GM18520 (cell line): ENCODE measurements at regions not wholly inside any gene's neighbourhood (a gene's known extent, or its start where the extent isn't known, plus 50 kb on each side); places are given as distances from the start of the nearest gene placed in this dataset.

Experiments used
- ATAC-seq: cut with Tn5 transposase; IDR thresholded peaks from one replicate; pipeline ENCODE4 v1.9.1; 2021; ENCODE audit not compliant: unreplicated experiment

DNA sequence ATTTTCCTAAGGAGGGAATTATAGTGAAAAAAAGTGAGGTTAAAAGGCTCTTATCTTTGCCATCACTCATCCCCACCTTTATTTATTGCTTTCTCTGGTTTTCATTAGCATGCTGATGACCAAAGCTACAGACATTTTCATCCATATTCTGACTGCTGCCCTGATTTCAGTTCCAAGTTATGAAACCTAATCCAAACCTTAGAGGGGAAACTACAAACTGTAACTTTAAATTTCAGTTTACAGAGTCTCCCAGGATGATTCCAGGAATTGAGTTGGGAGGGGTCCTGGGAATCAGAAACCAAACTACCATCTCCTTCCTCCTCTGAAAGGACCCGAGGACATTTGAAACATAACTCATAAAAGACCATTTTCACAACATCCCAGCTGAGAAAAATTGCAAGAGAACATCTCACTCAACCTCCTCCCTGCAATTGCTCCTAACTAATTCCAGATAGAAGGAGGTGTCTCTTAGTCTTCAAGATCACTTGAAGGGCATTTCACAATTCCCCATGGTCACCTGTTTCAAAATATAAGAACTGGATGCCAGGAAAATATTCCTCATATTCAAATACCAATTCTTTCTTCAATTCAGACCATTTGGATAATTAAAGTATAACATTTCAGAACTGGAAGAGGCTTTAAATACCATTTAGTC lies 520.6 kb downstream of the TNS1 start:
- ATAC-seq = no peak

- no peak for ATAC-seq
Measured at GRCh38 chr2:217481577-217481976, 521.2 kb downstream of the TNS1 start.

DNA sequence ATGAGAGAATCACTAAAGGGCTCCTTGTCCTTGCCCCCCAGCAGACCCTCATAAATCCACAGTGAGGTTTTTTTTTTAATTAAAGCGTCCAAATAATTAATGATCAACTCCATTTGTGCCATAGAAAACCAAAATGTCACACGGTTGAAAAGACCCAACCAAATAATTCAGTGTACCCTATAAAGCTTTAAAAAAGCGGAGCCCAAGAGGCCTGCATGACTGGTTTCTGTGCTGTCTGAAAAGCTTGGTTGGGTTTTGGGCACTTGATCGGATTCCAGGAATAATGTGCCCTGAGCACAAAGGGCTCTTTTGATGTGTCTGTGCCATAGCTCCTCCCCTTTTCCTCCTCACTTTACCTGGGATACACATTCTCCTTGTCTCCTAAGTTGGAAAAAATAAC lies 523.2 kb downstream of the TNS1 start:
- no peak for ATAC-seq

DNA sequence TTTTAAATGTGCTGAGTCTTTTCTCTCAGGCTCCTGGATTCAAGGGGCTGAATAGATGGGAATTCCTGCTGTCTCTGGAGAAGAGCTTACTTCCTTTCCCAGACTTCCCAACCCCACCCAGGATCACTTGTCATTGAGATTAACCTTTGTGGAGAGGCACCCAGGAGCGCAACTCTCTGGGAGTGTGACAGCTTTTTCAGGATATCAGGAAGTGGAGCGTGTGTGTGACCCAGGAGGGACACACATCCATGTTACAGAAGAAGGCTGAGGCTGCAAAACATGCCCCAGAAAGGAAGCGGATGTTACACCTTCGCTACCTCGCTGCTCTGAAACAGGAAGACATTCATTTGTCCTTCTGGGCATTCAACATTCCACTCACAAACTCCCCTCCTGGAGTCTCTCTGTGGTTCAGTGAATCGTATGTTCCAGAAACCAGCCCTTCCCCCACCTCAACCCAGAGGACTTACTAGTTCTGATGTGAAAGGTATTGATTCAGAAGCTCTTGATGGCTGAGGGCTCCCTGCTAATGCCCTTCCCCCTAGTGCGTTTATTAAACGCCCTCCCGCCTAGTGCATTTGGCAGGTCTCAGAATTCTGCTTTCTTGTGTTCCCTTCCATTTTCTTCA lies 523.9 kb downstream of the TNS1 start:
- ATAC-seq = no peak

GRCh38 chr2:217477583-217477982 lies 525.2 kb downstream of the TNS1 start:
- no peak for ATAC-seq

DNA sequence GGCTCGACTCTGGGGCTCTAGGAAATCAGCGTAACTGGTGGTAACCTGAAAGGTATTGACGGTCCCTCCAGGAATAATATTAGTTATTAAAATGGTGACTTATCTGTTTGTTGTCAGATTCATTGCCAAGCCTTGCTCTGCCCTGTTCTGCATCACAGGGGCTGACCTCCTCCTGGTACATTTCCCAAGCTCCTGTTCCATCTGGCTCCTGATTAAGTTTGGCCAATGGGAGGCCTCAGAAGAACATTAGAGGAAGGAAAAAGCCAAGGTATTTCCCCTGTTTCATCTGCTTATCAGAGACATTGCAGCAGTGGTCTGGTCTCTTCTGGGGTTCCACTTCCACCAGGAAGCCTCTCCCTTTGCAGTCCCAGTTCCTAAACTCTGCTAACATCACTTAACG lies 527.0 kb downstream of the TNS1 start:
- ATAC-seq = no peak

DNA sequence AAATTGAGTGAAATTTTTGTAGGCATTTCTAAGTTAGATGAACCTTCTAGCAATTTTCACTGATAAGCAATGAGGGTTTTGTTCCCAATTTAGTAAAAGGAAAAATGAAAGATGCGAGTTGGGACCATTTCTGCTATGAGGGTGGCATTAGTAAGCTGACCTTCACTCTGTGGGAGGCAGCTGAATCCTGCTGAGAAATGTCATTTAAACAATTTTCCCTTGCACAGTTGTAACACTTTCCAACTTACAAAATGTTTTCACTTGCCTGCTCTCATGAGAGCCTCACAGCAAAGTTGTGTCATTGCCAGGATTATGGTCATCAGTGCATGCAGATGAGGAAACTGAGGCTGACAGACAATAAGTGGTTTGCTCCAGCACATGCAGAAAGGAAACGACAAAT lies 527.7 kb downstream of the TNS1 start:
- no peak for ATAC-seq

DNA sequence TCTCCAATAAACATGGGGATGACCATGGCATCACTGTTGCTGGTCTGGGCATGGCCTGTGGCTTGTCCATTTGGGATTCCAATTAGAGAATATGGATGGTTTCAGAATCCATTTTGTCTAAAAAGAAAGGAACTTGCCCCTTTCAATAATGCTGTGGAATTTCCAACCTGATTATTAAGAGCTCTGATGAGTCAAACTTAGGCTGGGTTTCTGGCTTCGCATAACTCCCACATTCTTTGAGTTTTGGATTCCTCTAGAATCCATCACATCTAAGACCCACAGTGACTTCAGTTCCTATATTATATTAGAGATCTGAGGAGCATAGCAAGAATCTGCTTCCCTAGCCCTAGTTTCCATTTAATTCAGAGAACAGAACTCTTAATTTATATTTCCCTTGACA lies 531.5 kb downstream of the TNS1 start:
- ATAC-seq = no peak

DNA sequence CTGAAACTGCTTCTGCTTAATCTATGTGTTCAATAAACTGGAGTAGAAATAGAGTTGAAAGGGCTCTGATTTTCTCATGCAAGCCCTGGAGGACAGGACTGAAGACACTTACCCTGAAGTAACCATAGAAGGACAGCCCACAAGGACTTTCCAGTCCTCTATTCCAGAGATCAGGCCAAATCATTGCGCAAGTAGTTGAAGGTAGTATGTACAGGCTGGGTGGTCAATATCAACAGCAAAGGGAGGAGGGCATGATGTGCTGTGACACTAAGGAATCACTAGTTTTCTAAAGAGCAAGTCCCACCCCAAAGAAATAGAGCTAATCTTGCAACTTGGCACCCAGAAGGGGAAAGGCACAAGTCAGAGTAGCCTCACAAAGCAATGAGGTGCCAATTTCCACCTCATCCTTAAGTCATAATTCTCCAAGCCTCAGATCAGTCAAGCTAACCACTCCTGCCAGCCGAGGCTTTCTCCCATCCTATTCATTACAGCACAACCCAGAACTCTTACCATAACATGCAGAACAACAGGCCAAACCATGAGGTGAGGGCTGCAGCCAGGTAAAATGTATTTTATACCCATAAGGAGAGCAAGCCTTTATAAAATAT lies 533.5 kb downstream of the TNS1 start:
- ATAC-seq = no peak

DNA sequence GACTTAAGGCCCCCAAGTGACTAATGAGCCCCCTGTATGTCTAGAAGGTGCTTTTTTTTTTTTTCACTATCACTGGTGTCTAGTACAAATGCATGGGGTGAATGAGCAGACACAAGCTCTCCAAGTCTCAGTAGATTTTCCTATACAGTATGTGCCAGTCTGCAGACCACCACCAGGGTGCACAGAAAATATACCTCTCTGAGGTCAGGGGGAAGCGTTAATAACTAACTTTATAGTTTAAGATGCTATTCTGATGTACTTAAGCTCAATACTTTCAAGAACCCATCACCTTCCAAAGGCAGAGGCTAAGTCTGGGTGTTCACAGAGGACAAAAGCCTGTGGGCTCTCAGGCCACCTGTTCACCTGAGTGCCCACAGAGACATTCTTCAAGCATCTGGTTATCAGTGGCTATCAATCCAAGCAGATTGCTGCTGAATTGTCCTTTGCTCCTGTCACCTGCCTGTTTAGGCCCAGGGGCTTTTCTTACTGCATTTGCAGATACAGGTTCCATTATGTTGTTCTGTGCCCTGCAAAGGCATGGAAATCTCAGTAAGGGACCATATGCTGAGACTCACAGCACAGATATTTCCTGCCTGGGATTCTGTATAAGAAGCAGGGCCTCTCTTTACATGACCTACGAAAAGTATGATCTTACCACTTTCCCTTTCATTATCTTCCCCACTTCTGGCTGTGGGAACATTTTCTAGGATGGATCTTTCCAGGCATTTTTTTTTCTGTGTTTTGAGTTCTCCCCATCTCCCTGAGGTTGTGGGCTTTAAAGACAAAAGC lies 534.6 kb downstream of the TNS1 start:
- ATAC-seq = no peak

DNA sequence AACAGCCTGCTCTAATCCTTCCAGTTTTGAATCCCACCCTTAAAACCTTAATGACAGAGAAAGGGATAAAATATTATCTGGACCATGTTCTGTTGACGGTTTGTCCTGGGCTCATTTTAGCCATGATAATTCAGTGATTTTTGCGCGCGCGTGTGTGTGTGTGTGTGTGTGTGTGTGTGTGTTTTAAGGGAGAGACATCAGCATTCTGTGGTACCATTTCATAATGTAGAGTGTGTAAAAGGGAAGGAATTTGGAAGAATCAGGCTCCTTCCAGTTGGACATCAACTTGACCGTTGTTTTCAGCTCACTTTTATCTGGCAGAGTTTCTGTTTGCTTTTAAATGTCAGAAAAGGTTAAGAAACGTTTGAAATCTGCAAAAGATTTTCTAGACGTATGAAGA lies 535.5 kb downstream of the TNS1 start:
- no peak for ATAC-seq

DNA sequence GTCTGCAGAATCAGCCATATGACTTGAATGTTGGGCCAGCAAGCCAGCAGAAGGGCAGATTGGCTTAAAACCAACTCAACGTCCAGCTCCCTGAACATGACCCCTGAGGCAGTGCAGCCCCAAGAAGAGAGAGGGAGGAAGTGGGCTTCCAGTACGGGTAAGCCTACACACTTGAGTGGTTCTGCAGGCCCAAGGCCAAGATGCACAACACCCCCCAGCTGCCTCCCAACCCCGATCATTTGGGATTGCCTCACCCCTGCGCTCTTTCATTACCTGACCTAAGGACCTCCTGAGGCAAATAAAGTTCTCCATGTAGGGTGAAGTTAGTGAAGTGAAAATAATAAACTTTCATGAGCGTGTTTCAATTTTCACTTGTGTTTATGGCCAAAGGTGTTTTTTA lies 536.0 kb downstream of the TNS1 start:
- ATAC-seq = no peak

- ATAC-seq = no peak
Measured at GRCh38 chr2:217466104-217466503, 536.7 kb downstream of the TNS1 start.

DNA sequence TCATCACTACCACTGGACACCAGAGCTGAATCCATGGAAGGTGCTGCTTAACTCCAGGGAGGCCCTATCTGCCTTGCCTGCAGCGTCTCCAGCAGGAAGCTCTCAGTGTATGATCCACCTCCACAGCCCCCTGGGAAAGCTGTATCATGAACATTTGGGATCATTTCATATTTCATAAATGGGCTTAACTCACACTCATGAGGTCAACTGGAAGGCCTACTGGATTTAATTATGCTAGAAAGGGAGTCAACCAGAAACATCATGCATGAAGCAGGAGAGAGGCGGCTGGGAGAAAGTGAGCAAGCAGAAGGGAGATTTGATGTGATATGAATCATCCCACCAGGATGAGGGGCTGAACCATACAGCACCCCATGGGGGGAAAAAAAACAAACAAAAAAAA lies 537.7 kb downstream of the TNS1 start:
- ATAC-seq = no peak

DNA sequence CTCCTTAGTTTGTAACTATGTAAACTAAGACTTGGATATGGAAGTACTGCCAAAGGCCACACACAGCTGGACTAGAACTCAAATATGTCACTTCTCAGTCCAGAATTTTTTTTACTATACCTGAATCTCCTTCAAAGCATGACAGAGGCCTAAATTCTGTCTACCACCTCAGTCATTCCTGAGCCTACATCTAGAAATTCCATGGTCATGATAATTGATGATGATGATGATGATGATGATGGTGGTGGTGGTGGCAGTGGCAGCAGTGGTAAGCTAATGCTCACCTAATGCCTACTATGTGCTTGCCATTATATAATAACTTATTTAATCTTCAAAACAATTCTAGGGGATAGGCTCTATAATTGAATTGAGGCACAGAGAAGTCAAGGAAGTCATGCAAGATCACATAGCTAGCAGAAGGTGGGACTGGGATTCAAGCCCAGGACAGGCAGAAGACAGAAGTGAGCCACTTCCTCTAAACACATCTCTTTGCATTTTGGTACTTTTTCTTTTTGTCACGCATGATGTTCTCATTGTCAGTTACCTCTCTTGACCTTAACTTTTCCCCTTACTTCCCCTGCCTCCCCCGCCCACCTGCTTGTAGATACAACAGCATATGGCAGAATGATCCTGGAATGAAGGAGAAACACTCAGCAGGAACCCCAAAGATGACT lies 539.3 kb downstream of the TNS1 start:
- no peak for ATAC-seq

DNA sequence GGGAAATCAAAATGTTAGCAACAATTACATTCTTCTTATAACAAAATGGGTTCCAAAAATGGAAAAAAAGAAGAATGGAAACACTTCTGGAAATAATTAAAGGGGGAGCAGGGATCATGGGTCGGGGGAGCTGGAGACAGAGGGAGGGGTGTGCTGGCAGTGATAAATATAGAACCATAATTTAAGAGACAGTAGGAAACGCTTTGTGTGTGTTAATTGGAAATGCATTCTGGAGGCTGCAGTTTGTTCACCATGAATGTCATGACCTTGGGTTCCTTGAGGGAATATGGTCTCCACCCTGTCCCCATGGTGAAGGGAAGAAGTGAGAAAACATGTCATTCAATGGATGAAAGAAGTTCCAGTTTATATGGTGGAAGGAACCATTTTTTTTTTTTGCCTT lies 540.7 kb downstream of the TNS1 start:
- ATAC-seq = no peak

DNA sequence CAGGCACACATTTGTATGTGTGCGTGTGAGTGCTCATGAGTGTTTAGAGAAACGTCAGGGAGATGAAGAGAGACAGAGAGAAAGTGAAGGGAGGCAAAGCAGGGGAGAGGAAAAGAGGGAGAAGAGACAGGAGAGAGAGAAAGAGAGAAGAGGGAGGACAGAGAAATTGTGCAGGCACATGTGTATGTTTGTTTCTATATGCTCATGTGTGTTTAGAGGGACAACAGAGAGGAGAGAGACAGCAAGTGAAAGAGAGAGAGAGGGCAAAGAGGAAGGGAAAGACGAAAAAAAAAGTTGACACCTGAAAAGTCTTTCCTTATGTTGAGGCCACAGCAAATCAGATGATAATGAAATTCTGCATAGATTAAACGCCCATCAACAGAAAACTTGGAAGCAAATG lies 541.1 kb downstream of the TNS1 start:
- no peak for ATAC-seq

- ATAC-seq = no peak
Measured at GRCh38 chr2:217459680-217460405, 543.0 kb downstream of the TNS1 start.

DNA sequence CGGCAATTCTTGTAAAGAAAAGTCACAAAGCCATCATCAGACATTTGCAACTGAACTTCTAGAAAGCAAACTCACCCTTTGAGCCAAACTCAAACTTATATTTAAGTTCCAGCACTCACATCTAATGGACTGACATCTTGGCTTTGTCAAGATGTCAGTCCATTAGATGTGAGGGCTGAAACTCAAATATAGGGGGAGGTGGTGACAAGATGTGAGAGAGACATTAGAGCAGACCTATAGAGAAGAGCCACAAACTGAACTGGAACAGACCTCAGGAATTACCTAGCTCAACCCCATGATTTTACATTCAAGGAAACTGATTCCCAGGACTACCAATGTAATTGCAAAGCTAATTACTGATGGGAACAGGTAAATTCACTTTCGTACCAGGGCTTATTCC lies 543.8 kb downstream of the TNS1 start:
- ATAC-seq = no peak

- ATAC-seq = no peak
Measured at GRCh38 chr2:217456016-217456415, 546.8 kb downstream of the TNS1 start.

GRCh38 chr2:217452928-217453327 lies 549.9 kb downstream of the TNS1 start:
- no peak for ATAC-seq
